ENCODE measurements at regions not wholly inside any gene's neighbourhood (a gene's known extent, or its start where the extent isn't known, plus 50 kb on each side); places are given as distances from the start of the nearest gene placed in this dataset.

- H3K36me3 ChIP-seq: no peaks in the 10 kb centered on the region
- no peaks in the 10 kb centered on the region for H3K27me3 ChIP-seq
- no peak overlapping the region for H3K4me3 ChIP-seq (replicated peaks in 1 of 3)
- intact Hi-C loops (cut with DNase I): no loop called here
- H3K9me3 ChIP-seq: no peaks in the 10 kb centered on the region
- TF ChIP-seq, protein P1, sequence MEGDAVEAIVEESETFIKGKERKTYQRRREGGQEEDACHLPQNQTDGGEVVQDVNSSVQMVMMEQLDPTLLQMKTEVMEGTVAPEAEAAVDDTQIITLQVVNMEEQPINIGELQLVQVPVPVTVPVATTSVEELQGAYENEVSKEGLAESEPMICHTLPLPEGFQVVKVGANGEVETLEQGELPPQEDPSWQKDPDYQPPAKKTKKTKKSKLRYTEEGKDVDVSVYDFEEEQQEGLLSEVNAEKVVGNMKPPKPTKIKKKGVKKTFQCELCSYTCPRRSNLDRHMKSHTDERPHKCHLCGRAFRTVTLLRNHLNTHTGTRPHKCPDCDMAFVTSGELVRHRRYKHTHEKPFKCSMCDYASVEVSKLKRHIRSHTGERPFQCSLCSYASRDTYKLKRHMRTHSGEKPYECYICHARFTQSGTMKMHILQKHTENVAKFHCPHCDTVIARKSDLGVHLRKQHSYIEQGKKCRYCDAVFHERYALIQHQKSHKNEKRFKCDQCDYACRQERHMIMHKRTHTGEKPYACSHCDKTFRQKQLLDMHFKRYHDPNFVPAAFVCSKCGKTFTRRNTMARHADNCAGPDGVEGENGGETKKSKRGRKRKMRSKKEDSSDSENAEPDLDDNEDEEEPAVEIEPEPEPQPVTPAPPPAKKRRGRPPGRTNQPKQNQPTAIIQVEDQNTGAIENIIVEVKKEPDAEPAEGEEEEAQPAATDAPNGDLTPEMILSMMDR (IDR thresholded peaks at IDR 0.05): no peak
- TF ChIP-seq POLR2A (IDR thresholded peaks at IDR 0.05): no peak
- DNase-seq: no peak
- peaks cover 0 to 9% of the 10 kb centered on the region in 2 donors for H3K4me1 ChIP-seq
- WGBS, 2 donors: 85 to 86% methylated on average over 13 to 15 of the region's 17 CpGs
- no peak overlapping the region for H3K27ac ChIP-seq
Observed at GRCh38 chr16:88316151-88316550, 66.6 kb upstream of the ZNF469 start.

DNA sequence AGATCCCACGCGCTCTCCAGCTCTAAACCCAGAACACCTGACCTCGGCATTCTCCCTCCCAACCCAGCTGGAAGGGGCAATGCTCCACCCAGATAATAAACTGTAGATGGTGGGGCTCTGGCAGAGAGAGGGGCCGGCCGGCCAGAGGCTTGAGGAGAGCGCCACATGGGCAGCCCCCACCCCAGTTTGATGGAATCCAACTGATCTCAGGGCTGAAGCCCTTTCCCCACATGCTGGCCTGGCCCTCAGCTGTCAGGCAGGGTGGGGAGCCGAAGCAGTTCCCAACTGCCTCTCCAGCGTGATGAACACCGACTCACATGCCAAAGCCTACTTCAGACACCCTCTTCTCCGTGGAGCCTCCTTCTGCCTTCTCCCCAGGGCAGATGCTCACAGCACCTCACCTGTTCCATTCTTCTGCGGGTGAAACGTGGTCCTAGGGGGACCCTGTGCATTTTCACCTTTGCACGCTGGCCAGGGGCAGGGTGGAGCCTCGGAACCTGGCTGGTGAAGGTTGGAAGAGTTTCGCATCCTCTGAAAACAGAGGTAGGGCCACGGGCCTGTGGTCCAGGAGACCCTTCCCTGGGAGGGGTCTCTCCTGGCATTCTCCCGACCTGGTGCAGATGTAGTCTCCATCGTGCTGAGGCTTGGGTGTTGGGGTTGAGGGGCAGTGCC lies 65.7 kb upstream of the ZNF469 start:
- Histone ChIP-seq H3K36me3 (no peaks in the 10 kb centered on the region), H3K4me3 (replicated peaks in 1 of 3) (no peak overlapping the region), H3K27ac (no peak overlapping the region), H3K27me3 (no peaks in the 10 kb centered on the region), H3K4me1 (peaks cover 0 to 9% of the 10 kb centered on the region in 2 donors), H3K9me3 (no peaks in the 10 kb centered on the region)
- DNase-seq: no peak
- intact Hi-C loops (cut with DNase I): no loop called here
- TF ChIP-seq, protein P1 (IDR thresholded peaks at IDR 0.05): no peak
- no peak for TF ChIP-seq POLR2A (IDR thresholded peaks at IDR 0.05)
- 77 to 80% methylated on average over 18 of the region's 18 CpGs for WGBS, 2 donors

DNA sequence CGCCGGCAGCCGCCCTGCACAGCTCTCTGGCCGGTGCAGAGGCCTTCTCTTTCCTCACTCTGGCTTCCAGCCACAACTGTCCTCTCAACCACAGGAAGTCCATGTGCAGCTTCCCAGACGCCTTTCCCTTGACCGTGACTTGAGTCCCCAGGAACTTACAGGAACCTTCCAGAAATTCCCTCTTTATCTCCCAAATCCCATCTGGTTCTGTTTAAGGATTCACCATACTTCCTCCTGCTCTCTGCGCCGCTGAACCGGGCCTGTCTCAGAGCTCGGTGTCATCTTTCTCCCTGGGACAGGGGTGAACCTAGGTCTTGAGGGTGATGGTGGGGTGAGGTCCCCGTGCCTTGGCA lies 65.2 kb upstream of the ZNF469 start:
- peak in 1 of 2 donors; percentile 13 for DNase-seq
- H3K4me3 ChIP-seq (replicated peaks in 1 of 3): no peak overlapping the region

DNA sequence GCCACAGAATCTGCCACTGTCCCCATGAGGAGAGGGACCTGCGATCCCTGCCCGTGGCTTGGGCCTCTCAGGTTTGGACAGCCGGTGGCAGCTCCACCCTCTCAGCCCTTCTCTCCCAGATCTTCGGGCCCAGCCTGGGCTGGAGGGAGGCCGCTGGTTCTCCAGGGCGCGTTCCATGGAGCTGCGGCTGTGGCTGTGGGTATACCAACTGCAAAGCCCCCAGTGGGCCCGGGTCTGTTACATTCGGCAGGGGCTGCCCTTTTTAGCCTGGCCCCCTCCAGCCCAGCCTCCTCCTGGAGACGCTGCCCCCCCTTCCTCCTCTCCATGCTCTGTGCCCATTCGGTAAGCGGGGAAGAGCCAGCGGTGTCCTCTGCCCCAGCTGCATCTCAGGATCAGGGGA lies 64.7 kb upstream of the ZNF469 start:
- intact Hi-C loops (cut with DNase I): no loop called here
- DNase-seq: no peak
- no peak for TF ChIP-seq POLR2A (IDR thresholded peaks at IDR 0.05)
- TF ChIP-seq, protein P1 (IDR thresholded peaks at IDR 0.05): no peak
- no peaks in the 10 kb centered on the region for H3K36me3 ChIP-seq
- peaks cover 0 to 9% of the 10 kb centered on the region in 2 donors for H3K4me1 ChIP-seq
- H3K27ac ChIP-seq: no peak overlapping the region
- no peaks in the 10 kb centered on the region for H3K27me3 ChIP-seq
- WGBS, 2 donors: 73% methylated on average over 14 of the region's 14 CpGs; no CpG with 5 or more reads in 1 of the 2 donors
- no peak overlapping the region for H3K4me3 ChIP-seq (replicated peaks in 1 of 3)
- no peaks in the 10 kb centered on the region for H3K9me3 ChIP-seq

More for the DNA sequence above, 65.2 kb upstream of the ZNF469 start:
- intact Hi-C loops (cut with DNase I): no loop called here
- H3K27me3 ChIP-seq: no peaks in the 10 kb centered on the region
- WGBS, 2 donors: 70 to 79% methylated on average over 11 of the region's 11 CpGs
- no peak for TF ChIP-seq POLR2A (IDR thresholded peaks at IDR 0.05)
- TF ChIP-seq, protein P1 (IDR thresholded peaks at IDR 0.05): no peak
- H3K9me3 ChIP-seq: no peaks in the 10 kb centered on the region
- H3K4me1 ChIP-seq: peaks cover 0 to 9% of the 10 kb centered on the region in 2 donors
- no peak overlapping the region for H3K27ac ChIP-seq
- H3K36me3 ChIP-seq: no peaks in the 10 kb centered on the region

GRCh38 chr16:88318521-88318920 lies 64.2 kb upstream of the ZNF469 start:
- WGBS, 2 donors: 59 to 68% methylated on average over 9 to 14 of the region's 14 CpGs
- DNase-seq: no peak
- Histone ChIP-seq H3K27ac (no peak overlapping the region), H3K4me3 (replicated peaks in 1 of 3) (no peak overlapping the region), H3K9me3 (no peaks in the 10 kb centered on the region), H3K36me3 (no peaks in the 10 kb centered on the region), H3K27me3 (no peaks in the 10 kb centered on the region), H3K4me1 (peaks cover 0 to 9% of the 10 kb centered on the region in 2 donors)
- intact Hi-C loops (cut with DNase I): no loop called here
- TF ChIP-seq, protein P1 (IDR thresholded peaks at IDR 0.05): no peak
